22Rv1 (cell line): ENCODE measurements at regions not wholly inside any gene's neighbourhood (a gene's known extent, or its start where the extent isn't known, plus 50 kb on each side); places are given as distances from the start of the nearest gene placed in this dataset.

Experiments used
- H3K27ac ChIP-seq: fragments of 450-650 bp; 2 replicates; pipeline ENCODE4 v1.5.1; 2017
- ZFX ChIP-seq: fragments of 450-650 bp; IDR thresholded peaks from 2 replicates; pipeline ENCODE4 v1.6.1; 2017; ENCODE audit warnings: antibody characterized with exemption, borderline replicate concordance
- TF ChIP-seq, protein P1 (sequence below): fragments of 450-650 bp; IDR thresholded peaks from 2 replicates; pipeline ENCODE4 v1.5.1; 2017; ENCODE audit warnings: mild to moderate bottlenecking

DNA sequence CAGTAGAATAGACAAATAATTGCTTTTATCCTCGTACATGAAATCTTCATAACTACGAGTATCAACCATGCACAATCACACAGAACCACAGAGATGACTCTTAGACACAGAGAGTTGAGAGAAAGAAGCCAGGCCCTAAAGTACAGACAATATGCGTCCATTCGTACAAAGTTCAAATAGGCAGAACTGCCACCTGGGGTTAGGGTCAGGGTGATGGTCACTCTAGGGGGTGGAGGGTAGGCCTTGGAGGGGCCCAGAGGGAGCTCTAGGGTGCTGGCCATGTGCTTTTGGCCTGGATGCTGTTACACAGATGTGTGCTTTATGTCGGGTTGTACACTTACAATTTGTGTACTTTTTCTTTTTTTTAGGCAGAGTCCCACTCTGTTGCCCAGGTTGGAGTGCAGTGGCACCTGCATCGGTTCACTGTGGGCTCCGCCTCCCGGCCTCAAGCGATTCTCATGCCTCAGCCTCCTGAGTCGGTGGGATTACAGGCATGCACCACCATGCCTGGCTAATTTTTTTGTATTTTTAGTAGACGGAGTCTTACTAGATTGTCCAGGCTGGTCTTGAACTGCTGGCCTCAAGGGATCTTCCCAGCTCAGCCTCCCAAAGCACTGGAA is 65.9 kb upstream of the KLF13 start:
- H3K27ac ChIP-seq = no peak overlapping the region
- TF ChIP-seq, protein P1, sequence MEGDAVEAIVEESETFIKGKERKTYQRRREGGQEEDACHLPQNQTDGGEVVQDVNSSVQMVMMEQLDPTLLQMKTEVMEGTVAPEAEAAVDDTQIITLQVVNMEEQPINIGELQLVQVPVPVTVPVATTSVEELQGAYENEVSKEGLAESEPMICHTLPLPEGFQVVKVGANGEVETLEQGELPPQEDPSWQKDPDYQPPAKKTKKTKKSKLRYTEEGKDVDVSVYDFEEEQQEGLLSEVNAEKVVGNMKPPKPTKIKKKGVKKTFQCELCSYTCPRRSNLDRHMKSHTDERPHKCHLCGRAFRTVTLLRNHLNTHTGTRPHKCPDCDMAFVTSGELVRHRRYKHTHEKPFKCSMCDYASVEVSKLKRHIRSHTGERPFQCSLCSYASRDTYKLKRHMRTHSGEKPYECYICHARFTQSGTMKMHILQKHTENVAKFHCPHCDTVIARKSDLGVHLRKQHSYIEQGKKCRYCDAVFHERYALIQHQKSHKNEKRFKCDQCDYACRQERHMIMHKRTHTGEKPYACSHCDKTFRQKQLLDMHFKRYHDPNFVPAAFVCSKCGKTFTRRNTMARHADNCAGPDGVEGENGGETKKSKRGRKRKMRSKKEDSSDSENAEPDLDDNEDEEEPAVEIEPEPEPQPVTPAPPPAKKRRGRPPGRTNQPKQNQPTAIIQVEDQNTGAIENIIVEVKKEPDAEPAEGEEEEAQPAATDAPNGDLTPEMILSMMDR = no peak
- TF ChIP-seq ZFX = no peak

GRCh38 chr15:31261266-31262142 is 65.1 kb upstream of the KLF13 start:
- H3K27ac ChIP-seq = no peak overlapping the region
- no peak for TF ChIP-seq ZFX
- TF ChIP-seq, protein P1 = no peak

DNA sequence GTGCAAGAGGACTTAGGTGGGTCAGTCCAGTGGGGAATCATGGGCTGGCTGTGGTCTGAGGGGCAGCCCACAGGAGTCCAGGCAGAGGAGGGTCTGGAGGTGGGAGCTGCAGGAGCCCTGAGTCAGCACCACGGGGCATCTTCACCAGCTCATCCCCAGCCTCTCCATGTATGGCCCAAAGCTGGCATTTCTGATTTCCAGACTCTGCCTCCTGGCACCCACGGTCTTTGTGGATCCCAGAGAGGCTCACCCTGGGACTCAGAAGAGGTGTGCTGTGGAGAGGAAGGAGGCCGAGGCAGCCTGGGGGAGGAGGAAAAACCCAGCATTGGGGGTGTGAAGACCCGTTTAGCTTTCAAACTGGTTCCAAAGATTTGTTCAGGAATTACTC is 64.5 kb upstream of the KLF13 start:
- H3K27ac ChIP-seq = no peak overlapping the region
- TF ChIP-seq ZFX = no peak
- TF ChIP-seq, protein P1 = no peak

DNA sequence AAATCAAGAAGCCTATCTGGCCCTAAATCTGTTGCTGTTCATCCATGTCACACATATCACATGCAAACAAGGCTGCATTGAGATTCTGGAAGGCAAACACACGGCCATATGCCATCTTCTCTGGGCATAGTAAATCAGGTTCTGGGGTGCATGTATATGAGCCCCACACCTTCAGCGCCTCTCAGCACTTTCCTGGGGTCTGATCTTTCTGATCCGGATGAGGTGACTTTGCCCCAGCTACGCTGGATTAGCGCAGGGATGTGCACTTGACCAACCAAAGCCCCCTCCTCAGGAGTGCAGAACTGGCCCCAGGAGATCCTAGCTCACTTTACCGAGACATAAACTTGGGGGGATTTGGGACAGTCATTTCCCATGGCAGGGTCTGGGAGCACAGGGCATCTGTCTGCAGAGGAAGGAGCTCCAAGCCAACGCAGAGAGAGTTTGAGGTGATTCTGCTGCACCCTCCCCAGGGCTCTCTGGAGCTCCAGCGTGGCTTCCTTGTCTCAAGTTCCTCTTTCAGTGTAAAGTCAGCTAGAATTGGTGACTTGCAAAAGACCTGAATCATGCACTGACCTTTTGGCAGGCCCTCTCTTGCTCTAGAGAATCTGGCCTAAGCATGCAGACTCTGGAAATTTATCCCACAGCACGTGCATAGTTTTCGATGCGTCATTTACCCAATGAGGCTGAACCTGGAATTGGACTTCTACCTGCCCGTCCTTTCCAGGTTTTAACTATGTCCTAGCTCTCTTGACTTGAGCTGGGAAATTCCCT is 63.5 kb upstream of the KLF13 start:
- no peak overlapping the region for H3K27ac ChIP-seq
- TF ChIP-seq ZFX = no peak
- TF ChIP-seq, protein P1 = no peak

GRCh38 chr15:31263751-31264558 is 62.7 kb upstream of the KLF13 start:
- TF ChIP-seq, protein P1 = no peak
- no peak for TF ChIP-seq ZFX
- H3K27ac ChIP-seq = no peak overlapping the region

GRCh38 chr15:31264559-31265089 is 62.0 kb upstream of the KLF13 start:
- no peak for TF ChIP-seq ZFX
- TF ChIP-seq, protein P1 = no peak
- no peak overlapping the region for H3K27ac ChIP-seq
